IMR-90 (cell line): ENCODE measurements at regions not wholly inside any gene's neighbourhood (a gene's known extent, or its start where the extent isn't known, plus 50 kb on each side); places are given as distances from the start of the nearest gene placed in this dataset.

Experiments
- ATAC-seq: fragments of 200-7000 bp; cut with Tn5 transposase; 2 replicates; pipeline ENCODE4 v1.9.1; 2020; ENCODE audit warnings: low read depth, mild to moderate bottlenecking, moderate library complexity
- BruUV-seq: library from RNA; stranded (reverse); fragments of 400-500 nt; replicated peaks from 2 replicates; lab custom pipeline; 2021; lab: Mats Ljungman, UMichigan
- CTCF ChIA-PET: fragments of 300-600 bp; formaldehyde crosslinking; extraction: SDS; loops from one replicate; lab custom pipeline; 2021; ENCODE audit warnings: antibody characterized with exemption; lab: Yijun Ruan, JAX
- POLR2A ChIA-PET: fragments of 300-600 bp; sonication (Branson Sonifier 250); formaldehyde crosslinking; loops from one replicate; lab custom pipeline; 2022; ENCODE audit warnings: antibody characterized with exemption; ENCODE audit not compliant: unreplicated experiment; lab: Charles Lee
- DNase-seq: peaks from one replicate; pipeline ENCODE4 v3.0.0; 2013
- H2AFZ ChIP-seq: replicated peaks from 2 replicates; pipeline ENCODE3; 2013; ENCODE audit warnings: low read length, mild to moderate bottlenecking; ENCODE audit not compliant: poor library complexity
- H2AK5ac ChIP-seq: 2 replicates; pipeline ENCODE4 v1.6.1; 2013; ENCODE audit warnings: low read depth, low read length, inconsistent platforms
- H2AK9ac ChIP-seq: replicated peaks from 2 replicates; pipeline ENCODE3; 2013; ENCODE audit warnings: mild to moderate bottlenecking, low read depth, low read length, moderate library complexity; ENCODE audit not compliant: poor library complexity
- H2BK120ac ChIP-seq: 2 replicates; pipeline ENCODE4 v1.6.1; 2013; ENCODE audit warnings: low read depth, low read length, inconsistent platforms
- H2BK15ac ChIP-seq: 3 replicates; pipeline ENCODE4 v1.6.1; 2013; ENCODE audit warnings: low read depth, low read length, inconsistent platforms
- H2BK20ac ChIP-seq: 2 replicates; pipeline ENCODE4 v1.6.1; 2013; ENCODE audit warnings: low read depth, mild to moderate bottlenecking, inconsistent platforms, low read length, moderate library complexity
- H2BK5ac ChIP-seq: 2 replicates; pipeline ENCODE4 v1.6.1; 2013; ENCODE audit warnings: mild to moderate bottlenecking, low read depth, low read length, inconsistent platforms; ENCODE audit not compliant: poor library complexity, severe bottlenecking
- H3K14ac ChIP-seq: replicated peaks from 2 replicates; pipeline ENCODE4 v1.6.1; 2013; ENCODE audit warnings: low read depth, low read length, inconsistent platforms
- H3K18ac ChIP-seq: 2 replicates; pipeline ENCODE4 v1.6.1; 2013; ENCODE audit warnings: low read depth, low read length, control low read depth
- H3K23ac ChIP-seq: 2 replicates; pipeline ENCODE4 v1.6.1; 2013; ENCODE audit warnings: low read depth, low read length, inconsistent platforms
- H3K27ac ChIP-seq: 2 replicates; pipeline ENCODE4 v1.5.1; 2013; ENCODE audit warnings: mild to moderate bottlenecking, control low read depth, low read length; ENCODE audit not compliant: insufficient read depth
- H3K27me3 ChIP-seq: 2 replicates; pipeline ENCODE4 v1.6.1; 2013; ENCODE audit warnings: low read length; ENCODE audit not compliant: control insufficient read depth, insufficient read depth
- H3K36me3 ChIP-seq: 2 replicates; pipeline ENCODE4 v1.6.1; 2013; ENCODE audit warnings: low read length, mixed read lengths; ENCODE audit not compliant: control insufficient read depth, insufficient read depth
- H3K4ac ChIP-seq: 2 replicates; pipeline ENCODE4 v1.6.1; 2013; ENCODE audit warnings: low read depth, low read length, inconsistent platforms
- H3K4me1 ChIP-seq: 2 replicates; pipeline ENCODE4 v1.6.1; 2013; ENCODE audit warnings: low read length, mixed read lengths; ENCODE audit not compliant: control insufficient read depth, insufficient read depth
- H3K4me2 ChIP-seq: 2 replicates; pipeline ENCODE4 v1.6.1; 2013; ENCODE audit warnings: low read depth, mild to moderate bottlenecking, control low read depth, low read length, moderate library complexity
- H3K4me3 ChIP-seq: 2 replicates; pipeline ENCODE4 v1.5.1; 2013; ENCODE audit warnings: low read depth, mild to moderate bottlenecking, control low read depth, low read length, moderate library complexity; ENCODE audit not compliant: insufficient read depth
- H3K56ac ChIP-seq: 2 replicates; pipeline ENCODE4 v1.6.1; 2013; ENCODE audit warnings: low read length, inconsistent platforms; ENCODE audit not compliant: insufficient read depth; ENCODE audit errors: extremely low read depth
- H3K79me1 ChIP-seq, 2 experiments: 2 replicates each; pipeline ENCODE4 v1.6.1; 2013; ENCODE audit warnings: low read length in 2 of 2, inconsistent platforms in 1 of 2, low read depth in 1 of 2
- H3K9ac ChIP-seq: 2 replicates; pipeline ENCODE4 v1.6.1; 2013; ENCODE audit warnings: low read depth, low read length, control low read depth
- H3K9me1 ChIP-seq: 2 replicates; pipeline ENCODE4 v1.6.1; 2013; ENCODE audit warnings: low read length, inconsistent platforms; ENCODE audit not compliant: insufficient read depth
- H3K9me3 ChIP-seq: 2 replicates; pipeline ENCODE4 v1.6.1; 2013; ENCODE audit warnings: low read length; ENCODE audit not compliant: control insufficient read depth, insufficient read depth
- H4K20me1 ChIP-seq: 2 replicates; pipeline ENCODE4 v1.6.1; 2013; ENCODE audit warnings: low read length, inconsistent platforms; ENCODE audit not compliant: insufficient read depth
- H4K5ac ChIP-seq: 2 replicates; pipeline ENCODE4 v1.6.1; 2013; ENCODE audit warnings: mild to moderate bottlenecking, low read depth, low read length, control low read depth
- H4K8ac ChIP-seq, 2 experiments: 2 replicates each; pipeline ENCODE4 v1.6.1; 2013; ENCODE audit warnings: low read depth in 2 of 2, low read length in 2 of 2, control low read depth in 1 of 2, inconsistent platforms in 1 of 2
- H4K91ac ChIP-seq: 2 replicates; pipeline ENCODE4 v1.6.1; 2013; ENCODE audit warnings: low read depth, low read length, inconsistent platforms; ENCODE audit not compliant: insufficient read depth
- BHLHE40 ChIP-seq: fragments of 150-350 bp; IDR thresholded peaks from 2 replicates; pipeline ENCODE4 v1.6.1; 2016; ENCODE audit warnings: mild to moderate bottlenecking, low read depth, low read length
- CEBPB ChIP-seq: IDR thresholded peaks from 2 replicates; pipeline ENCODE4 v1.6.1; 2012; ENCODE audit warnings: low read depth, low read length, improper control_type of control experiment
- NFE2L2 ChIP-seq: fragments of 150-350 bp; IDR thresholded peaks from 2 replicates; pipeline ENCODE4 v1.6.1; 2016; ENCODE audit warnings: low read depth, mild to moderate bottlenecking, low read length
- RFX5 ChIP-seq: IDR thresholded peaks from 2 replicates; pipeline ENCODE4 v1.8.0; 2012; ENCODE audit warnings: low read depth, mild to moderate bottlenecking, low read length, moderate library complexity
- WGBS, 2 experiments: methylation state at CpG; one replicate each; pipeline versions ENCODE4 v1.1.5 to v1.1.7; 2013; ENCODE audit warnings: missing lambda C conversion rate in 2 of 2; ENCODE audit not compliant: insufficient read length in 1 of 2; ENCODE audit errors: extremely low coverage in 2 of 2; 5-methylcytosine and 5-hydroxymethylcytosine counted together
- dilution Hi-C: fragments of 300-500 bp; cut with HindIII; formaldehyde crosslinking; loops from one replicate; pipeline ENCODE4 v1.14.3; 2018; ENCODE audit warnings: low sequenced_read_pairs; ENCODE audit not compliant: unreplicated experiment
- in situ Hi-C: fragments of 300-500 bp; cut with MboI; formaldehyde crosslinking; loops from 3 replicates; pipeline ENCODE4 v1.14.3; 2019; ENCODE audit warnings: low sequenced_read_pairs, inconsistent platforms, mixed read lengths
- intact Hi-C: fragments of 100-400 bp; cut with micrococcal nuclease; formaldehyde crosslinking; loops from 2 replicates; pipeline ENCODE4 v1.10.0; 2022
- TF ChIP-seq, protein P1 (sequence below): fragments of 150-350 bp; IDR thresholded peaks from 2 replicates; pipeline ENCODE4 v1.6.1; 2017; ENCODE audit warnings: mild to moderate bottlenecking, antibody characterized with exemption, low read length, low read depth
- TF ChIP-seq, protein P2 (sequence below): fragments of 150-350 bp; IDR thresholded peaks from 2 replicates; pipeline ENCODE4 v1.6.1; 2016; ENCODE audit warnings: low read depth, mild to moderate bottlenecking, low read length, moderate library complexity, borderline replicate concordance

DNA sequence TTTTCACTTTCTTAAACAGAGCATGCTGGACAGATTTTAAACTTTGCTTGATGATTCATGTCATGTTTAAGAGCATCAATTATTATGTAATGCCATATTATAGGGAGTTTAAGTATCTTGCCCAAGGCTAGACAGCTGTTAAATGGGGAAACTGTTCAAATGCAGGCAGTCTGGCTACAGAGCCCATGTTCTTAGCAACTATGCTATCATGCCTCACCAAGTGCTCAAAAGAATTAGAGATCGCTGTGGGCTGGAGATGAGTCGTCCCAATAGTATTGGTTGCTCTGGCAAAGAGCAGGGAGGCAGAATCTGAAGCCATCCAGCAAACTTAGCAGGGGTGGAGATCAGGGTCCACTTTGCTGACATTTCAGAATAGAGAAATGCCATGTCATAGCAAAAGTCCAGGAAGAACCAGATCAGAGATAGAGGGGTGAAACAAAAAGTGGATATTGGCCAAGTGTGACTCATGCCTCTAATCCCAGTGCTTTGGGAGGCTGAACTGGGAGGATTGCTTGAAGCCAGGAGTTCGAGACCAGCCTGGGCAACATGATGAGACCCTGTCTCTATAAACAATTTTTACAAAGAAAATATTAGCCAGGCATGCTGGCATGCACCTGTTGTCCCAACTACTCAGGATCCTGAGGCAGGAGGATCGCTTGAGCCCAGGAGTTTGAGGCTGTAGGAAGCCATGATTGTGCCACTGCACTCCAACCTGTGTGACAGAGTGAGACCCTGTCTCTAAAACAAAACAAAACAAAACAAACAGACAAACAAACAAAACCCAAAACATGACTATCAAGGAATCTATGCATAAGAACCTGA, 57.8 kb downstream of the BAMBI start (continued):
- no peak for TF ChIP-seq RFX5
- TF ChIP-seq BHLHE40 = no peak

DNA sequence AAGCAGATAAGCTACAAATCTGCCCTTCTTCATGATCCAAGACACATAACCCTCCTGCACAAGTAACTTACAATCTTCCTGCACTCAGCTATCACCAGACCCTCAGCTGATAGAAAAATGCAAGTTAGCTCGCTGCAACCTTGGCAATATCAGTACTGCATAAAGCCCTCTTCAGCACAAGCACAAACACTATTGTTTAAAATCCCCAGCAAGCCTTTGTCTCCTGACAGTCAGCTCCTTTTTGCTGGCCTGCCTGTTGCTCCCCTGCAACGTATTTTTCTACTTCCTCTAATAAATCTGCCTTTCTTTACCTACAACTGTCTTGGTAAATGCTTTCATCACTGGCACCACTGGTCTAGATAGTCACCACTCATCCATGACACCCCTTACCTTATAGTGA, 59.8 kb downstream of the BAMBI start:
- Histone ChIP-seq H3K79me1 (no peaks in the 10 kb centered on the region), H2BK5ac (no peak overlapping the region), H4K20me1 (peaks cover 7% of the 10 kb centered on the region; the same call in 1 of the 2 replicates), H3K18ac (no peak overlapping the region), H3K56ac (no peak overlapping the region), H3K36me3 (no peaks in the 10 kb centered on the region), H3K27me3 (peaks cover 16% of the 10 kb centered on the region), H3K4ac (no peak overlapping the region), H2AFZ (no peak overlapping the region), H2AK9ac (no peak overlapping the region), H4K5ac (no peak overlapping the region), H2BK120ac (no peak overlapping the region), H3K9me1 (no peaks in the 10 kb centered on the region), H3K4me1 (no peaks in the 10 kb centered on the region), H3K27ac (no peak overlapping the region), H4K91ac (no peak overlapping the region), H2AK5ac (no peak overlapping the region), H3K9me3 (peaks cover 9% of the 10 kb centered on the region), H4K8ac (no peak overlapping the region), H3K9ac (no peak overlapping the region), H2BK20ac (no peak overlapping the region), H3K23ac (no peak overlapping the region), H3K4me3 (no peak overlapping the region), H2BK15ac (no peak overlapping the region), H3K14ac (no peak overlapping the region), H3K4me2 (no peak overlapping the region)
- DNase-seq (no peak), ATAC-seq (no peak)
- ChIA-PET POLR2A (no interaction called here), CTCF (interaction anchor here (0.6 to 0.9 kb wide), 2 partner anchors 16 to 45 kb away, joined by 3 to 5 read pairs; no protein-coding TSS in a partner anchor)
- no TSS peak for BruUV-seq
- dilution Hi-C loops (no loop called here), in situ Hi-C loops (no loop called here), intact Hi-C loops (loop anchor here (10.0 kb wide), 1 partner anchor 168 kb away; no protein-coding TSS in a partner anchor)
- TF ChIP-seq NFE2L2 = no peak
- TF ChIP-seq, protein P1, sequence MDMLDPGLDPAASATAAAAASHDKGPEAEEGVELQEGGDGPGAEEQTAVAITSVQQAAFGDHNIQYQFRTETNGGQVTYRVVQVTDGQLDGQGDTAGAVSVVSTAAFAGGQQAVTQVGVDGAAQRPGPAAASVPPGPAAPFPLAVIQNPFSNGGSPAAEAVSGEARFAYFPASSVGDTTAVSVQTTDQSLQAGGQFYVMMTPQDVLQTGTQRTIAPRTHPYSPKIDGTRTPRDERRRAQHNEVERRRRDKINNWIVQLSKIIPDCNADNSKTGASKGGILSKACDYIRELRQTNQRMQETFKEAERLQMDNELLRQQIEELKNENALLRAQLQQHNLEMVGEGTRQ = no peak
- TF ChIP-seq CEBPB = no peak
- TF ChIP-seq, protein P2, sequence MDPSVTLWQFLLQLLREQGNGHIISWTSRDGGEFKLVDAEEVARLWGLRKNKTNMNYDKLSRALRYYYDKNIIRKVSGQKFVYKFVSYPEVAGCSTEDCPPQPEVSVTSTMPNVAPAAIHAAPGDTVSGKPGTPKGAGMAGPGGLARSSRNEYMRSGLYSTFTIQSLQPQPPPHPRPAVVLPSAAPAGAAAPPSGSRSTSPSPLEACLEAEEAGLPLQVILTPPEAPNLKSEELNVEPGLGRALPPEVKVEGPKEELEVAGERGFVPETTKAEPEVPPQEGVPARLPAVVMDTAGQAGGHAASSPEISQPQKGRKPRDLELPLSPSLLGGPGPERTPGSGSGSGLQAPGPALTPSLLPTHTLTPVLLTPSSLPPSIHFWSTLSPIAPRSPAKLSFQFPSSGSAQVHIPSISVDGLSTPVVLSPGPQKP = no peak
- WGBS, 2 experiments = 44% methylated on average over 1 of the region's 2 CpGs; no CpG with 5 or more reads in 1 of the 2 experiments
